Ovary (tissue), 7 donors: ENCODE measurements at regions not wholly inside any gene's neighbourhood (a gene's known extent, or its start where the extent isn't known, plus 50 kb on each side); places are given as distances from the start of the nearest gene placed in this dataset.

Experiments used
- DNase-seq, 5 donors: peaks; one replicate each; pipeline ENCODE4 v3.0.0-alpha.2; 2019 to 2020
- H3K27ac ChIP-seq, 2 donors: fragments of 200-600 bp; one replicate each; pipeline versions ENCODE4 v1.5.1 to v1.8.0; 2019 to 2022
- H3K27me3 ChIP-seq: fragments of 200-600 bp; one replicate; pipeline ENCODE4 v1.8.0; 2022
- H3K36me3 ChIP-seq: fragments of 200-600 bp; sonication (generic); one replicate; pipeline ENCODE4 v1.5.1; 2019
- H3K4me1 ChIP-seq: one replicate; pipeline ENCODE4 v1.8.1; 2013; ENCODE audit warnings: mild to moderate bottlenecking, moderate library complexity; ENCODE audit not compliant: insufficient read depth
- H3K4me3 ChIP-seq: fragments of 200-600 bp; sonication (generic); one replicate; pipeline ENCODE4 v1.5.1; 2017
- H3K9me3 ChIP-seq, 2 donors: fragments of 200-600 bp in 1 of 2; sonication (generic) in 1 of 2; one replicate each; pipeline versions ENCODE4 v1.5.1 to v1.8.1; 2013 to 2019; ENCODE audit warnings: mild to moderate bottlenecking in 1 of 2, moderate library complexity in 1 of 2
- CTCF ChIP-seq, 3 donors: fragments of 450-650 bp in 2 of 3; fragments of 200-600 bp in 1 of 3; IDR thresholded peaks; one replicate each; pipeline versions ENCODE4 v1.5.1 to v1.8.0; 2016 to 2022; ENCODE audit warnings: antibody characterized with exemption in 3 of 3, mild to moderate bottlenecking in 1 of 3
- EP300 ChIP-seq: sonication (generic); formaldehyde crosslinking; IDR thresholded peaks from one replicate; pipeline ENCODE4 v1.6.1; 2017; ENCODE audit warnings: antibody characterized with exemption
- POLR2A ChIP-seq: fragments of 450-650 bp; IDR thresholded peaks from one replicate; pipeline ENCODE4 v1.6.1; 2017; ENCODE audit warnings: antibody characterized with exemption, mild to moderate bottlenecking, moderate library complexity
- WGBS, 3 donors: extraction: QIAGEN DNeasy Blood & Tissue Kit in 1 of 3; methylation state at CpG; one replicate each; pipeline versions ENCODE4 v1.1.5 to v1.1.7; 2013 to 2017; 5-methylcytosine and 5-hydroxymethylcytosine counted together
- intact Hi-C, 4 donors: fragments of 100-400 bp; cut with DNase I; formaldehyde crosslinking; loops; one replicate each; pipeline versions ENCODE4 v1.11.0 to v1.15.1; 2022 to 2023
- donor health status: DM: no; HTN: no; CAD: no; lungs with moderate emphysema.
- donor health status: DM: no; HTN: no; CAD: no.
- donor health status: Bipolar disorder and iron deficiency.
- donor health status: DM: no; HTN: no; CAD: no.
- donor health status: DM: yes; HTN: yes; CAD: no.

GRCh38 chr14:98194821-98195220 is 1077.2 kb downstream of the BCL11B start:
- Histone ChIP-seq H3K27me3 (no peaks in the 10 kb centered on the region), H3K27ac (no peak overlapping the region), H3K4me1 (no peaks in the 10 kb centered on the region), H3K36me3 (no peaks in the 10 kb centered on the region), H3K9me3 (no peaks in the 10 kb centered on the region), H3K4me3 (no peak overlapping the region)
- TF ChIP-seq EP300, result no peak
- no peak for TF ChIP-seq POLR2A
- TF ChIP-seq CTCF (IDR thresholded peaks at IDR 0.05), result no peak
- 55 to 70% (median 59%) methylated on average over 2 of the region's 2 CpGs for WGBS, 3 donors
- intact Hi-C loops, result no loop called here
- DNase-seq, result no peak

GRCh38 chr14:98195256-98195655 is 1076.7 kb downstream of the BCL11B start:
- no peaks in the 10 kb centered on the region for H3K4me1 ChIP-seq
- DNase-seq, result no peak
- no peak overlapping the region for H3K4me3 ChIP-seq
- no peak overlapping the region for H3K27ac ChIP-seq
- intact Hi-C loops, result no loop called here
- H3K27me3 ChIP-seq, result no peaks in the 10 kb centered on the region
- no peak for TF ChIP-seq CTCF (IDR thresholded peaks at IDR 0.05)
- no peak for TF ChIP-seq EP300
- TF ChIP-seq POLR2A, result no peak
- no peaks in the 10 kb centered on the region for H3K9me3 ChIP-seq
- no peaks in the 10 kb centered on the region for H3K36me3 ChIP-seq
- WGBS, 3 donors, result 50 to 53% (median 52%) methylated on average over 3 of the region's 3 CpGs

GRCh38 chr14:98197933-98198332 is 1074.1 kb downstream of the BCL11B start:
- WGBS, 3 donors, result 56 to 75% (median 58%) methylated on average over 1 of the region's 1 CpG
- no peak for DNase-seq
- intact Hi-C loops, result no loop called here
- no peaks in the 10 kb centered on the region for H3K9me3 ChIP-seq
- H3K4me3 ChIP-seq, result no peak overlapping the region
- TF ChIP-seq EP300 (no peak), POLR2A (no peak), CTCF (IDR thresholded peaks at IDR 0.05) (no peak)
- H3K4me1 ChIP-seq, result no peaks in the 10 kb centered on the region
- no peaks in the 10 kb centered on the region for H3K27me3 ChIP-seq
- no peak overlapping the region for H3K27ac ChIP-seq
- no peaks in the 10 kb centered on the region for H3K36me3 ChIP-seq

- WGBS, 3 donors, result 63 to 71% (median 66%) methylated on average over 10 of the region's 10 CpGs
These were observed 1073.6 kb downstream of the BCL11B start for GRCh38 chr14:98198385-98198784.

More at GRCh38 chr14:98198385-98198784, 1073.6 kb downstream of the BCL11B start:
- Histone ChIP-seq H3K27me3 (no peaks in the 10 kb centered on the region), H3K36me3 (no peaks in the 10 kb centered on the region), H3K4me1 (no peaks in the 10 kb centered on the region), H3K4me3 (no peak overlapping the region), H3K27ac (no peak overlapping the region), H3K9me3 (no peaks in the 10 kb centered on the region)
- DNase-seq, result no peak
- intact Hi-C loops, result no loop called here
- TF ChIP-seq EP300, result no peak
- TF ChIP-seq CTCF (IDR thresholded peaks at IDR 0.05), result no peak
- TF ChIP-seq POLR2A, result no peak
